Left renal cortex interstitium (tissue), 4 donors: ENCODE measurements at regions not wholly inside any gene's neighbourhood (a gene's known extent, or its start where the extent isn't known, plus 50 kb on each side); places are given as distances from the start of the nearest gene placed in this dataset.
"Not testable (repeated sequence)": the region's sequence is repeated elsewhere in the genome, so short reads cannot be mapped to it uniquely, and the experiment has no call there.

ENCODE experiments used
- DNase-seq, 4 donors: peaks; one replicate each; pipeline ENCODE4 v3.0.0-alpha.2; 2013; ENCODE audit warnings: low read depth in 4 of 4, low spot score in 2 of 4, missing footprints in 1 of 4

DNA sequence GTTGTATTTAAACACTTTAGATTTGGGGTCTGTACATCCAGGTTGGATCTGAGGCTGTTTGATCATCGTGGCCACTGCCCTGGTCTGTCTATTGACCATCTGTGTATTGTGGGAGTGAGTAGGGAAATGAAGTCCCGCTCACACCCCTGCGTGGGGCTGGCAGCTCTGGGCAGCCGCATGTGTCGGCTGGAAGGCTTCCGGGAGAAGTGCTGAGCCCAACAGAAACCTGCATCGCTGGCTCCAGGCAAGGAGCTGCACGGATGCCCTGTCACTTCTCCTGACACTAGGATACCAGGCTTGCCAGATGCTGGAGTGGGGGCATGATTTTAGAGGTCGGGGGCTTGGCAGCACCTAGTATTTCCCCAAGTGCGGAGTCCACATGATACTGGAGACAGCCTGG lies 93.6 kb downstream of the PHETA1 start:
- no peak for DNase-seq

GRCh38 chr12:111274777-111275176 lies 94.1 kb downstream of the PHETA1 start:
- no peak for DNase-seq

GRCh38 chr12:111271674-111272418 lies 97.0 kb downstream of the PHETA1 start:
- no peak for DNase-seq

GRCh38 chr12:111270774-111271173 lies 98.1 kb downstream of the PHETA1 start:
- no peak for DNase-seq

GRCh38 chr12:111270239-111270638 lies 98.7 kb downstream of the PHETA1 start:
- no peak for DNase-seq

DNA sequence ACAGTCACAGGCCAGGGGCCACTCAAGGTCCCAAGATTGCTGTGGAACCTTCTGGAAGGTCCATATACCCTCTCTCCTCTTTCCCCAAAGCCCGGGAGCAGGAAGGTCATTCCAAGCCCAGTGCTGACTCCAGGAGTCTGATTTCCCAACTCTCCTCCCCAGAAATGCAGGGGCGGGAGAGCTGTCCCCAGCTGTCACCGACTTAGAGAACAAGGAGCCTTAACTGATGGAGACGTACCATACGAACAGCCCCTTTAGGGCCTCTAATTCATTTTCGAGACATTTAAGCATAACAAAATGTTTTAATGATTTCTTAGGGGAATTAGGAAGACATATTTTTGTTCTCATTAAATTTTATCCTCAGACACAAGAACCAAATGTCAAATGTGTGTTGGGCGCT lies 99.2 kb downstream of the PHETA1 start:
- DNase-seq, result peak in 1 of 4 donors; percentile 61

DNA sequence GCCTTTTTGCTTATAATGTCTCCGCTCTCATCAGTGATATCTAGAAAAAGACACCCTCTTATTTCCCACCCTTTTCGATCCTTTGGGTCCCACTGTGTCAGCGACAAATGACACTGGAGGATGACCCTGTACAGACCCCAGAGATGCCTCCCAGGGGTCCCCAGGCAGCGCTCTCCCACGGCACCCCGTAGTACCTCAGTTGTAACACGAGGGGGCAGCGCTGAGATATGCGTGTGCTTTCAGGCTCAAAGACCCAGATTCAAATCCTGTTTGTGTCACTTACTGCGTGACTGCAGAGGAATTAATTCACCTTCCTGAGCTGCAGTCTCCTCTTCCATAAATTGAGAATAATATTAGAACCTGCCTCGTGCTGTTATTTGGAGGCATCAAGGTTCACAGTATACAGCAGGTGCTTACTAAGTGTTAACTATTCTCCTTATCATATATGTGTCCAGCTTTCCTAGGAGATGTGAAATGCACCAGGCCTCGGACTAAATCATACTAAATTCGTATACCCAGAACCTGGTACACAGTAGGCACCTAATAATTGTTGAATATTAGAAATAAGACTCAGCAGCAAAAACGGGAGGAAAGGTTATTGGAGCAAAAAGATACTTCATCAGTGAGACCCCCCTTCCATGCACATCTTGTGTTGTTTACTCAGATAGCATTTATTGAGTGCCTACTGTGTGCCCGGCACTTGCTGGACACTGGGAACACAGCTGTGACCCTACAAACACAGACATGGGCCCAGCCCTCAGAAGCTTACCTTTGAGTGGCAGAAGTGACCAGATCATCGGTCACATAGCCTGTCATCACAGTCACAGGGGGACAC lies 99.9 kb downstream of the PHETA1 start:
- no peak for DNase-seq

GRCh38 chr12:111267144-111267543 lies 101.8 kb downstream of the PHETA1 start:
- DNase-seq, result no peak

- DNase-seq, result no peak
These were observed 106.8 kb downstream of the PHETA1 start for GRCh38 chr12:111261911-111262676.

GRCh38 chr12:111260732-111261131 lies 108.2 kb downstream of the PHETA1 start:
- DNase-seq, result no peak

- DNase-seq, result no peak
These were observed 109.7 kb downstream of the PHETA1 start for GRCh38 chr12:111259231-111259630.

GRCh38 chr12:111258081-111258480 lies 110.8 kb downstream of the PHETA1 start:
- not testable (repeated sequence) for DNase-seq

GRCh38 chr12:111257435-111257902 lies 111.4 kb downstream of the PHETA1 start:
- DNase-seq, result no peak

DNA sequence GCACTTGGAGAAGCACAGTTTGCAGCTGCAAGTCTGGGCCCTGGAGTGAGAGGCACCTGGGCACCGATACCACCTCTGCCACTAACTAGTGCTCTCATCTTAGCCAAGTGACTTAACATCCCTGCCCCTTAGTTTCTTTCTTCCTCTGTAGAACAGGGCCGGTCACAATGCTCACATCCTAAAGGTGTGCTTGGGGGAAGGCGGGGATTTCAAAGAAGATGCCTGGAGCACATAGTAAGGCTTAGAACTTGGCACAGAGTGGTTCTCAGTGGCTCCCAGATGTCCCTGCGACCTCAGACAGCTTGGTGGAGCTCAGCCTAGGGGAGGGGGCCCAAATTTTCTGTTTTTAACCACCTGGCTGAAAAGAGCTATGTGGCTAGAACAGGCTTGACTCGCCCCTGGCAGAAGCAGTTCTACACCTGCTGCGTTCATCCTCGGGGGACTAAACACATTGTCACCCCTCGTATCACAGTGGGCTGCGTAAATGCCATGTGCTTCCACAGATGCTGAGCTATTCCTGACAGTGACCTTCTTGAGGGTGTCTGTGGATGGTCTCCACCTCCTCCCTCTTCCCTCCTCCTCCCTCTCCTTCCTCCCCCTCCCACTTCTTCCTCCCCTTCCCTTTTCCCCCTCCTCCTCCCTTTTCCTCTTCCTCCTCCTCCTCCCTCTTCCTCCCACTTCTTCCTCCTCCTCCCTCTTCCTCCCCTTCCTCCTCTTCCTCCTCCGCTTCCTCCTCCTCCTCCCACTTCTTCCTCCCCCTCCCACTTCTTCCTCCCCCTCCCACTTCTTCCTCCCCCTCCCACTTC lies 112.1 kb downstream of the PHETA1 start:
- no peak for DNase-seq

GRCh38 chr12:111255261-111255660 lies 113.6 kb downstream of the PHETA1 start:
- DNase-seq, result no peak

DNA sequence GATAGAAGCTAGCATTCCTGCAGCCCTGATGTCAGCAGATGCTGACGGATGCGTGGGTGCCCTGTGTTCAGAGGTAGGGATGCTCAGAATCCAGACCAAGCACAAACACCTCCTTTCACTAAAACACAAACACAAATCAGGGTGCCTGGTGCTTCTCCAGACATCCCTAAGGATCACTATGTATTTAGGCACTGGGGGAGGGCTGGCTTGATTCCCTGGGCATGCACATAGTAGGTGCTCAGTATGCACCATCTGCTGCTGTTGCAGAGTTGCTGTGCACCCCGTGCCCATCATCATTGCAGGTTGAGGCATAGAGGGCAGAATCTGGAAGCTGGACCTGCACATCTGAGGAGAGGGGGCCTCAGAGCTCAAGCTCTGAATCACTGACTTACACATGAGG lies 114.8 kb downstream of the PHETA1 start:
- DNase-seq, result no peak

DNA sequence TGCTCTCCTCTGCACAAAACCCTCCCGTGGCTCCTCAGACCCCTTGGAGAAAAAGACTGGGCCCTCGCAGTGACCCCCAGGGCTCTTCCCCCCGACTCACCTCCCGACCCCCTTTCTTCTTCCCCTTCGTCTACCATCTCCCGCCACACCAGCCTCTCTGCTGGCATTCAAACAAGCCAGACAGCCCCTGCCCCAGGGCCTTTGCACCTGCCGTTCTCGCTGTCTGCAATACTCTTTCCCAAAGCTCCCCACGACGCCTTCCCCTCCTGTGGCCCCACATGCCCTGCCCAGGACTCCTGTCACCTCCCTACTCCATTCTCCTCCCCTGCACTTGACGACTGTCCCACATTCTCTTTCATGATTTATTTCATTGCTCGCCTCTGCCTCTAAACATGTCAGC lies 115.7 kb downstream of the PHETA1 start:
- no peak for DNase-seq

GRCh38 chr12:111251787-111252186 lies 117.1 kb downstream of the PHETA1 start:
- DNase-seq, result no peak

GRCh38 chr12:111251058-111251730 lies 117.7 kb downstream of the PHETA1 start:
- DNase-seq, result no peak
